ENCODE measurements at regions not wholly inside any gene's neighbourhood (a gene's known extent, or its start where the extent isn't known, plus 50 kb on each side); places are given as distances from the start of the nearest gene placed in this dataset.

- TF ChIP-seq, protein P1, sequence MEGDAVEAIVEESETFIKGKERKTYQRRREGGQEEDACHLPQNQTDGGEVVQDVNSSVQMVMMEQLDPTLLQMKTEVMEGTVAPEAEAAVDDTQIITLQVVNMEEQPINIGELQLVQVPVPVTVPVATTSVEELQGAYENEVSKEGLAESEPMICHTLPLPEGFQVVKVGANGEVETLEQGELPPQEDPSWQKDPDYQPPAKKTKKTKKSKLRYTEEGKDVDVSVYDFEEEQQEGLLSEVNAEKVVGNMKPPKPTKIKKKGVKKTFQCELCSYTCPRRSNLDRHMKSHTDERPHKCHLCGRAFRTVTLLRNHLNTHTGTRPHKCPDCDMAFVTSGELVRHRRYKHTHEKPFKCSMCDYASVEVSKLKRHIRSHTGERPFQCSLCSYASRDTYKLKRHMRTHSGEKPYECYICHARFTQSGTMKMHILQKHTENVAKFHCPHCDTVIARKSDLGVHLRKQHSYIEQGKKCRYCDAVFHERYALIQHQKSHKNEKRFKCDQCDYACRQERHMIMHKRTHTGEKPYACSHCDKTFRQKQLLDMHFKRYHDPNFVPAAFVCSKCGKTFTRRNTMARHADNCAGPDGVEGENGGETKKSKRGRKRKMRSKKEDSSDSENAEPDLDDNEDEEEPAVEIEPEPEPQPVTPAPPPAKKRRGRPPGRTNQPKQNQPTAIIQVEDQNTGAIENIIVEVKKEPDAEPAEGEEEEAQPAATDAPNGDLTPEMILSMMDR (IDR thresholded peaks at IDR 0.05): no peak
- no peak for TF ChIP-seq POLR2AphosphoS5 (IDR thresholded peaks at IDR 0.05)
- TF ChIP-seq POLR2A (IDR thresholded peaks at IDR 0.05): no peak
Observed at GRCh38 chr4:43399726-43400125, 507.2 kb downstream of the GRXCR1 start.
